OCI-LY7 (cell line): ENCODE measurements at regions not wholly inside any gene's neighbourhood (a gene's known extent, or its start where the extent isn't known, plus 50 kb on each side); places are given as distances from the start of the nearest gene placed in this dataset.

ENCODE experiments used
- EZH2phosphoT487 ChIP-seq: fragments of 200-600 bp; sonication (generic); IDR thresholded peaks from 2 replicates; pipeline ENCODE4 v1.6.1; 2018; ENCODE audit warnings: low read depth, borderline replicate concordance, mild to moderate bottlenecking, mixed run types, antibody characterized with exemption, low read length, moderate library complexity, mixed read lengths
- TF ChIP-seq, protein P1 (sequence below): fragments of 200-600 bp; sonication (generic); conservative IDR thresholded peaks from 2 replicates; pipeline ENCODE4 v1.5.1; 2014; ENCODE audit warnings: mild to moderate bottlenecking, antibody characterized with exemption, low read length, moderate library complexity, mixed read lengths

DNA sequence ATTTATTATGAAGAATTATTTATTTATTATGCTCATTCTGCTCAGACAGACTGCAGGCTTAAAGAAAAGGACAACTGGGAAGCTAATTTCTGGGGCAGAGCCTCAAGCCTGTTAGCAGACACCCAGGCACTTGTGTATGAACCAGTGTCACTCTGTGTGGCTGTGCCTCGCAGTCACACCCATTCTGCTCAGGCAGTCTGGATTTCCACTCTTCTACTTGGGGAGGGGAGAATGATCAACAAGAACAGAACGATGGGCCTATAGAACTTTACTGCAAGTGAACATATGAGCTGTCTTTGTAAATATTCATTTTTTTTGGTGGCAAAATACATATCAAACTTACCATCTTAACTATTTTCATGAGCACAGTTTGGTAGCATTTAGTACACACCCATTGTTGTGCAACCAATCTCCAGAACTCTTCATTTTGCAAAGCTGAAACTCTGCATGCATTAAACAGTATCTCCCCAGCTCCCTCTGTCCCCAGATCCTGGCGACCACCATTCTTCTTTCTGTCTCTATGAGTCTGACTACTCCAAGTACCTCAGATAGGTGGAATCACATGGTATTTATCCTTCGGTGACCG, 181.7 kb downstream of the NUFIP1 start:
- TF ChIP-seq, protein P1, sequence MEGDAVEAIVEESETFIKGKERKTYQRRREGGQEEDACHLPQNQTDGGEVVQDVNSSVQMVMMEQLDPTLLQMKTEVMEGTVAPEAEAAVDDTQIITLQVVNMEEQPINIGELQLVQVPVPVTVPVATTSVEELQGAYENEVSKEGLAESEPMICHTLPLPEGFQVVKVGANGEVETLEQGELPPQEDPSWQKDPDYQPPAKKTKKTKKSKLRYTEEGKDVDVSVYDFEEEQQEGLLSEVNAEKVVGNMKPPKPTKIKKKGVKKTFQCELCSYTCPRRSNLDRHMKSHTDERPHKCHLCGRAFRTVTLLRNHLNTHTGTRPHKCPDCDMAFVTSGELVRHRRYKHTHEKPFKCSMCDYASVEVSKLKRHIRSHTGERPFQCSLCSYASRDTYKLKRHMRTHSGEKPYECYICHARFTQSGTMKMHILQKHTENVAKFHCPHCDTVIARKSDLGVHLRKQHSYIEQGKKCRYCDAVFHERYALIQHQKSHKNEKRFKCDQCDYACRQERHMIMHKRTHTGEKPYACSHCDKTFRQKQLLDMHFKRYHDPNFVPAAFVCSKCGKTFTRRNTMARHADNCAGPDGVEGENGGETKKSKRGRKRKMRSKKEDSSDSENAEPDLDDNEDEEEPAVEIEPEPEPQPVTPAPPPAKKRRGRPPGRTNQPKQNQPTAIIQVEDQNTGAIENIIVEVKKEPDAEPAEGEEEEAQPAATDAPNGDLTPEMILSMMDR: no peak
- no peak for TF ChIP-seq EZH2phosphoT487
